ENCODE measurements at regions not wholly inside any gene's neighbourhood (a gene's known extent, or its start where the extent isn't known, plus 50 kb on each side); places are given as distances from the start of the nearest gene placed in this dataset.

DNA sequence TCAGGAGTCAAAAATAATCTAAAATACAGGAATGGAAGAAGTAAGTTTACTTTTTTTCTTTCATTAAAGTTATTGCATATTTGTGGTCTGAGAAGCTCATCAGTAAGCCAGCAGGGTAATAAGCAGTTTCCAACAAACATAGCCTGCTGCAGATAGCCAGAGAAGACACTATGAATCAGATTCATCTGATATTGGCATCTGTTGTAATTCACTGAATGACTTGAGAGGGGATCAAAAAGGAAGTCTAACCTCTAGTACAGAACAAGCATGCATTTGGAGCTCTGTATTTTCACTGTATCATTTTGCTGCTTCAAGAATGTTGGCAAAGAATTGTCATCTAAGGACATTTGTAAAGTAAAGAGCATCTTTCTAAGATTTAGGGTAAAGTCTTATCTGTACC is 53.8 kb upstream of the UFL1 start:
- no peaks in the 10 kb centered on the region for H3K4me1 ChIP-seq (replicated peaks in 1 of 4; ENCODE audit: control insufficient read depth in 3 of 4, insufficient read depth in 4 of 4, low read length in 3 of 4)
- H3K79me2 ChIP-seq (ENCODE audit: control insufficient read depth in 1 of 2, insufficient read depth in 2 of 2, low read length in 2 of 2) = no peaks in the 10 kb centered on the region
- H4K5ac ChIP-seq (ENCODE audit: insufficient read length, low read depth, low read length) = no peak overlapping the region
- no peak overlapping the region for H3K23ac ChIP-seq (ENCODE audit: insufficient read length)
- H2AFZ ChIP-seq (ENCODE audit: low read length) = no peak overlapping the region
- no peak overlapping the region for H3K56ac ChIP-seq (replicated peaks; ENCODE audit: insufficient read length, low read depth, low read length)
- no peak overlapping the region for H4K8ac ChIP-seq (ENCODE audit: extremely low read depth, insufficient read depth, low read length)
- H3K23me2 ChIP-seq (ENCODE audit: low read depth, low read length) = peaks cover 2% of the 10 kb centered on the region
- H3K79me1 ChIP-seq (ENCODE audit: low read depth, low read length) = no peaks in the 10 kb centered on the region
- no peak for FAIRE-seq
- ChIA-PET POLR2A (ENCODE audit: partially characterized antibody) (interaction anchor here (1.3 kb wide), 1 partner anchor 54 kb away, joined by 3 read pairs; no protein-coding TSS in a partner anchor), CTCF (ENCODE audit: partially characterized antibody) (interaction anchor here (0.7 to 2.9 kb wide), 11 partner anchors 11 to 320 kb away, joined by 3 to 12 read pairs (median 4); no protein-coding TSS in a partner anchor)
- no peak overlapping the region for H2BK5ac ChIP-seq (ENCODE audit: low read depth, low read length)
- H3K14ac ChIP-seq (ENCODE audit: insufficient read length) = no peak overlapping the region
- no peak overlapping the region; a peak in 1 of 7 replicates for H3K9ac ChIP-seq (replicated peaks in 1 of 4; ENCODE audit: extremely low read depth in 1 of 4, low read depth in 3 of 4, low read length in 3 of 4)
- H3K4ac ChIP-seq (replicated peaks; ENCODE audit: insufficient read length, low read depth, low read length) = no peak overlapping the region
- H2AK5ac ChIP-seq (ENCODE audit: low read depth, low read length) = no peak overlapping the region
- H2BK12ac ChIP-seq (ENCODE audit: low read depth, low read length) = no peak overlapping the region
- no peak overlapping the region for H2BK20ac ChIP-seq (ENCODE audit: low read length)
- H3K9me3 ChIP-seq (ENCODE audit: insufficient read depth in 2 of 2, low read depth in 1 of 2, low read length in 1 of 2) = no peaks in the 10 kb centered on the region
- no peaks in the 10 kb centered on the region for H3K27me3 ChIP-seq (replicated peaks in 1 of 4; ENCODE audit: control insufficient read depth in 3 of 4, extremely low read depth in 1 of 4, insufficient read depth in 3 of 4, low read length in 3 of 4)
- H4K91ac ChIP-seq (replicated peaks; ENCODE audit: insufficient read length, low read length) = no peak overlapping the region
- no peak overlapping the region for H2BK120ac ChIP-seq (replicated peaks; ENCODE audit: low read depth, low read length)
- no peak for DNase-seq (ENCODE audit: low read depth in 1 of 2, low spot score in 2 of 2)
- no peak overlapping the region for H3K4me2 ChIP-seq (ENCODE audit: insufficient read depth in 1 of 2, low read depth in 2 of 2, low read length in 2 of 2)
- no peak overlapping the region for H3K4me3 ChIP-seq (ENCODE audit: extremely low read depth in 1 of 4, insufficient read depth in 2 of 4, low read depth in 3 of 4, low read length in 4 of 4)
- no peak overlapping the region for H3K27ac ChIP-seq (ENCODE audit: low read depth, low read length)
- TF ChIP-seq RBBP5 (IDR thresholded peaks at IDR 0.05; ENCODE audit: borderline replicate concordance, low read depth, low read length) (no peak), EP300 (IDR thresholded peaks at IDR 0.05; ENCODE audit: borderline replicate concordance in 1 of 2, low read depth in 2 of 2, low read length in 2 of 2) (no peak), CEBPB (IDR thresholded peaks at IDR 0.05; ENCODE audit: low read depth, low read length) (no peak)
- H3K18ac ChIP-seq (ENCODE audit: extremely low read depth, low read length) = no peak overlapping the region
- H3K36me3 ChIP-seq (ENCODE audit: control insufficient read depth in 2 of 4, insufficient read depth in 4 of 4, low read length in 3 of 4) = no peaks in the 10 kb centered on the region
- no peaks in the 10 kb centered on the region for H4K20me1 ChIP-seq (replicated peaks in 1 of 2; ENCODE audit: control insufficient read depth in 1 of 2, insufficient read depth in 2 of 2, low read length in 2 of 2)
- no peak overlapping the region for H2BK15ac ChIP-seq (ENCODE audit: low read length)
